EL (cell line): ENCODE measurements at regions not wholly inside any gene's neighbourhood (a gene's known extent, or its start where the extent isn't known, plus 50 kb on each side); places are given as distances from the start of the nearest gene placed in this dataset.

Experiments
- DNase-seq: peaks from one replicate; pipeline ENCODE4 v3.0.0-alpha.2; 2016

DNA sequence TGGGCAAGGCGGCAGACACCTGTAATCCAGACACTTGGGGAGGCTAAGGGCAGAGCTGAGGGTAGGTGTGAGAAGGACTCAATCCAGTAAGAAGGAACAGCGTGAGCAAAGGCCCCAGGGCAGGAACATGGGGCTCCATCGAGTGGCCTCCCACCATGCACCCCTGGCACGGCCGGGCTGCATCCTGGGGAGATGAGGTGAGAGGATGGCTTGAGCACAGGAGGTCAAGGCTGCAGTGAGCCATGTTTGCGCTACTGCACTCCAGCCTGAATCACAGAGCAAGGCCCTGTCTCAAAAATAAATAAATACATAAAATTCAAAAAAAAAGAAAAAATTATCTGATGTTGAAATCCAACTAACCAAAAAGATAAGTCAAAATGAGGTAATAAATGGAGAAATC, 58.5 kb downstream of the ARL6IP4 start:
- no peak for DNase-seq

DNA sequence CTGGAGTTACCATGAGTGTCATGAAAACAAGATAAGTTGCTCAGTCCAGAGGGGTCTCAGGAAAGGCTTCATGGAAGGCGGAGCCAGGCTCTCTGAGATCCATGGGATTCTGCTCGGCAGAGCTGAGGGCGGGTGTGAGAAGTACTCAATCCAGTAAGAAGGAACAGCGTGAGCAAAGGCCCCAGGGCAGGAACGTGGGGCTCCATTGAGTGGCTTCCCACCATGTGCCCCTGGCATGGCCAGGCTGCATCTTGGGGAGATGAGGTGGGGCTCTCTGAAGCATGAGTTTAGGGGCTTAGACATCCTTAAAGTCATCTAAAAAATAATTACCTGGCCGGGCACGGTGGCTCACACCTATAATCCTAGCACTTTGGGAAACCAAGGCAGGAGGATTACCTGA, 58.0 kb downstream of the ARL6IP4 start:
- DNase-seq = no peak

DNA sequence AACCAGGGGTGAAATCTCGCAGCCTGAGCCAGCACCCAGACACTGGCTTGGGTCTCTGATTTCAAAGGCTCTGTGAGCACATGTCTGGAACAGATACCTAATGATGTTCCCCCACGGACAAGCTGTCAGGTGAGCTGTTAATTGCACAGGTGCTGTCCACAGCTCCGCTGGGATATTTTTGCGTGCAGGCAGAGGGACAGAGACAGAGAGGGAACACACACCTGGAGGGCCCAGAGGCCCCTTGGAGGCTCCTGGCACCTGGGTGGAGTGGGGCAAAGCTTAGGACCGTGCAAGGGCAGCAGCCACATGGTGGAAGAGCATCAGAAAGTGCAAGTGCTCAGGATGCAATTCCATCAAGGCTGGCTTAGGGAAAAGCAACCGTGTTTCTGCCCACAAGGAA, 57.3 kb downstream of the ARL6IP4 start:
- DNase-seq = no peak

DNA sequence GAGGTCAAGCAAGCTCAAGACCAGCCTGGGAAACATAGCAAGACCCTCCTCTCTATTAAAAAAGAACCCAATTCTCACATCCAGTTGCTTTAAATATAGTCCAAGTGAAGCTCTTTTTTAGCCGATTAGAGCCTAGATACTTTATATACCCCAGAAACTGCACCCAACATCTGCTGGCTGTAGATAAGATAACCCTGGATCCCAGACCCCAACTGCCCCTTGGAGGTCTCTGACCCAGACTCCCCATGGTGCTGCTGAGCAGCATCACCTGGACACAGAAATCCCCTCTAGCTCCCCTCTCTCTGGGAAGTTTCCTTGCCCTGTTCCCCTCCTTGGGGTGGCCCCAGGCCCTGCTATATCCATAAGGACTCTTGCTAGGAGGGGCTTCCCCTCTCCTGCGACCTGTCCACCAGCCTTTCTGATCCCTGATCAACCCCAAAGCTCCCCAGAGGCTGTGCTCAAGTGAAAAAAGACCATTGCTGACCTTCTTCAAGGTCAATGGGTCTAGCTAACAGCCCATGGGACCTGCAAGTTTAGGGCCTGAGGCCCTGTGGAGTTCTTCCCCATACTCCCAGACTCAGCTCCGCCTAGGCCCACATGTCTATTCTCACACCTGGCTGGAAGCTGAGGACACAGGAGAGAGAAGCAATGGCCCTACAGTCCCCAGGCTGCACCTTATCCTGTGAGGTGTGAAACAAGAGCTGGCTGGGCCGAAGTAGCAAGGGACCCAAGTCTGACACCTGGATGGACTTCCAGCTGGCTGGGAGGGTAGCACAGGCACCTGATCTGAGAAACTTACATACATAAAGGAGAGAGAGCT, 56.2 kb downstream of the ARL6IP4 start:
- no peak for DNase-seq

DNA sequence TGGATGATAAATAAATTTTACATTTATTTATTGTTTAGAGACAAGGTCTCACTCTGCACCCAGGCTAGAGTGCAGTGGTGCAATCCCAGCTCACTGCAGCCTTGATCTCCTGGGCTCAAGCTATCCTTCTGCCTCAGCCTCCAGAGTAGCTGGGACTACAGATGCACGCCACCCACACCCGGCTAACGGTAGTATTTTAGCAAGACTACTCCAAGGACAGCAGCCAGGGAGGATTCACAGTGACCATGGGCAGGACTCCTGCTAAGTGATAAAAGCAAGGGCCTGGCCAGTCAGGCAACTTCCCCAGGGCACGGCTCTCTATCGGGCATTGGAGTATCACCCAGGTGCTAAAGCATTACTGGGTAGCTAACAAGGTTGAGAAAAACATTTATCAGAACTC, 55.4 kb downstream of the ARL6IP4 start:
- no peak for DNase-seq

DNA sequence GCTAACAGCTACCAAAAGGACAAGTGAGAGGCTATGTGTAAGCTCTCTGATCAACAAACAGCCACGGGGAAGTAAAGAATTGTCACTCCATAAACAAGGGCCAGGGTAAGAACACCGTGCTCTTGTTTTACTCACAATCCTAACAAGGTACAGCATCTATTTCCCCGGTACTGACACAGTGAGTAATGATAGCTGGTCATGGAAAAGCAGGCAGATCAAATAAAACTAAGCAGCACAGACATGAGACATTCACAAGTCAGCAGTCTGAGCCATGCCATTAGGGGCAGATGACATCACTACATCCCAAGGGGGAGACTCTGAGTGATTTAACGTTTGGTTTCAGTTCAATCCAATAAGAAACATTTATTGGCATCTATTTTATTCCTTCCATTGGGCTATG, 54.4 kb downstream of the ARL6IP4 start:
- peak; percentile 58 for DNase-seq

DNA sequence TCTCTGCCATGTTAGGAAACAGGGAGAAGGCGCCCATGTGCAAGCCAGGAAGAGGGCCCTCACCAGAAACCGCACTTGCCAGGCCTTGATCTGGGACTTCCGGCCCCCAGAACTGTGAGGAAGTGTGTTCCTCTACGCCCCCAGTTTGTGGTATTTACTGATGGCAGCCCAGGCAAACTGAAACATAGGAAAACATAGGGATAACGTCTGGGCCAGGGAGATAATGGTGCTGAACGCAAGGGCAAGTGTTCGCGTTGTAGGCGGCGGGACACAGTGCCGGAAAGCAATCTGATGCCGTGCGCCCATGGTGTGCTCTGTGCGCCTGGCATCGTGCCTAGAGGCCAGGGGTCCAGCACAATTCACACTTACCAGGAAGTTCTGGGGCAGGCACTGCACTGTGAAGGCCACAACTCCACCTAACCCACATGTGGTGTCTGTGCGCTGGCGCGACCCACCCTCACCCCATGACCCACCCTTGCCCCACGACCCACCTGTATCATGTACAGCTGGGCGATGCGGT, 53.6 kb downstream of the ARL6IP4 start:
- no peak for DNase-seq

DNA sequence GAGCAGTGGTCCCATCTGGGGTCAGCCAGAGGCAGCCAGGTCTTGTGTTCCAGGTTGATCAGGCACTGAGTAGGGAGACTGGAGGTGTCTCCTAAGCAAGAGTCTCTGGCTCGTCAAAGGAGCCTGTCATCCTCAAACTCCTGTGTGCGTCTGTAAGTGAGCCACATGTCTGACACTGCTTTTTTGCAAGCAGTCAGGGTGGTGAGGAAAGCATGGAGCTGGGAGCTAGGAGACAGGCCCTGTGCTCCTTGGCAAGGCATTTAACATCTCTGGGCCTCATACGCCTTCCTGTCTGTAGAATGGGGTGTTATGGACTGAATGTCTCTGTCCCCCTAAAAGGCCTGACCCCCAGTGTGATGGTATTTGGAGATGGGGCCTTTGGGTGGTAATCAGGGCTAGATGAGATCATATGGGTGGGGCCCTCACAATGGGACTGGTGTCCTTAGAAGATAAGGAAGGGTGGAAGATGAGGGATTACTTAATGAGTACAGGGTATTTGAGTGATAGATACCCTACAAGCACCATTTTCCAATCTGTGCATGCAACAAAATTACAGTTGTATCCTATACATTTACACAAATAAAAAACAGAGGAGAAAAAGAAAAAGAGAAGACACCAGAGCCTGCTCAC, 53.0 kb downstream of the ARL6IP4 start:
- DNase-seq = no peak

DNA sequence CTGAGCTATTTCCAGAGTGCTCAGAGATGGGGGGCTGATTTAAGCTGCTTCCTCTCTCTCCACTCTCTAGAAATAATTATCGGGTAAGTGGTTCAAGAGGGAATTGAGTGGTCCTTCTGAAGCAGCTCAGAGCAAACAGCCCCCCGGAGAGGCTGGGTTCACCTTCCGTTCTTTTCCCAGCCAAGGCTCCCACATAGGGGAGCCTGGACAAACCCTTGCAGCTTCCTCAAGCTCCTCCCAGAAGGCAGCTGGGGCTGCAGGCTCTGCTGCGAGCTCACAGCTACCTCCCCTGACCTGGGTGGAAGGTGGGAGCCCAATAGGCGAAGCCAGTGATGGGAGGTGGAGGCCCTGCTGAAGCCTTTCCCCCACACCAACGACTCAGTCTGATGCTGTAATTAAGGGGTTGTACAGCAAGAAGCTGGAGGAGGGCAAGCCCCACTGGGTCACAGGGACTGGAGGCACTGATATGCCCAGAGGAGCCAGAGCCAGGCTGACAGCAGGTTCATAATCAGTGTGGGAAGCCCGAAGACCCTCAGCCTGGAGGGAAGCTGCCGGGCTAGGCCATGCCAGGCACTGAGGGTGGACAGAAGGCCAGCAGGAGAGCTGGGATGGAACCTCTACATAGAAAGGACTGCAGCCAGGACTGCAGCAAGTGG, 52.4 kb downstream of the ARL6IP4 start:
- no peak for DNase-seq
